D341Med (cell line): ENCODE measurements at regions not wholly inside any gene's neighbourhood (a gene's known extent, or its start where the extent isn't known, plus 50 kb on each side); places are given as distances from the start of the nearest gene placed in this dataset.

Source experiments
- DNase-seq: peaks from one replicate; pipeline ENCODE4 v3.0.0; 2012; ENCODE audit warnings: low spot score

- no peak for DNase-seq
These were observed 290.8 kb upstream of the MC4R start for GRCh38 chr18:60663060-60663989.

DNA sequence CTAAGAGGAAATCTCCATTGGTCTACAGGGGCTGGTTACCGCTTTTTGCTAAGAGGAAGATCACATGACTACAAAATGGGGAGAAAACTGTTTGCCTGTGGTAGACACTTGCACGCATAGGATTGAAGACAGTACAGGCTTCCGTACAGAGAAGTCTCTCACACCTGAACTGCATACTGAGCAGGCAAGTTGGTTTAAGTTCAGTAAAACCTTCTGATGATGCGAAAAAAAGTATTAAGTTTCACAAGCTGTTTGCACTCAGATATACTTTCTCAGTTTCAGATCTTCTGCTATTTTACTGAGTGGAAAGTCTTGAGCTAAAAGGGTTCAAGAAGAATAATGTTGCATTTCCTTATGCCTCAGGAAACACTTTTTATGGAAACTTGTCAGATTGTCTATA, 292.2 kb upstream of the MC4R start:
- DNase-seq, result no peak

DNA sequence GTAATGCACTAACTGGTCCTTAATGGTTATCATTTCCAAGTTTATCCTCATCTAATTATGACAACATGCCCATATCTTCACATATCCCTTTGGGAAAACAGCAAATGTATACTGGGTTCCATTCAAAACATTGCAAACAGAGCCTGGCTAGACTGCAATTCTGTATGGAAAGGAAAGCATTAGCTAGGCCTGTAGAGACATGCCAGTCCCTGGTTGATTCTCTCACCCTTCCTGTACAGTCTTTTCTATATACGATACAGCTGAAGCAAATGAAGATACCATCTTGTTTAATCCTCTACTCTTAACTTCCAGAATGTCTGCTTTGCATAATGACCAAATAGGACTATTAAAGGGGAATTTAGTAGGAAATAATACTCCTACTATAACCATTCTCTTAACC, 294.4 kb upstream of the MC4R start:
- DNase-seq, result no peak

DNA sequence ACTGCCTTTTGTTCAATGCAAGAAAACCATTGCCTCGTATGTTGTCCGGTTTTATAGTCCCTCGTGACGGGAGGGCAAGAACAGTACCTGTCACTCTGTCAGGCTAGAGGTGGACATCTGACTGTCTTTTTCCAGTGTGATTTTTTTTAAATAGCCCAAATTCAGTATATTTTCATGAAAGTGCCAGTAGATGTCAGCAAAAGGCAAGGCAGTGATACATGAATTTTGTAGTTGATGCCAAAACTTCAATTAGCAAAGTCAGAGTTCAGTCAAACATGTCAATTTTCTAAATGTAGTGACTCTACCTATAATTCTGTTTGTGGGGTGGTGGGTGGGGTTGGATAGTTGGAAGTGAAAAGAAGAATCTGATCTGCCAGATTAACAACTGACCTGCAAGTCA, 296.0 kb upstream of the MC4R start:
- DNase-seq, result no peak

DNA sequence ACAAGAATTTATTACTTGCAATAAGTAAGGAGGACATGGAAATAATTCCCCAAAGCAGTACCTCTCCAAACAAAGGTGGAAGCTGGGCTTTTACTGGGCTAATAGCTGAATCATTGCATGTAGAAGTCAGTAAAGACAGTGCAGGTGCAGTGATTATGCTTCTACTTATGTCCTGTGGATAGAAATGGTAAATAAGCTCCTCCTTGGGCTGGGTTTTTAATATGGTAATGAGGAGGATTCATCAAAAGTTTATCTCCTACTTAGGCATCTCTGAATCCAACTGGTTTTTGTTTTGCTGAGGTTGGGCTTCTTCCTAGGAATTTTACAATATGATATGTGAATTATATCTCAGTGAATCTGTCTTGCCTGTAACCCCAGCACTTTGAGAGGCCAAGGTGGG, 297.4 kb upstream of the MC4R start:
- no peak for DNase-seq

- no peak for DNase-seq
These were observed 298.4 kb upstream of the MC4R start for GRCh38 chr18:60671021-60671420.

DNA sequence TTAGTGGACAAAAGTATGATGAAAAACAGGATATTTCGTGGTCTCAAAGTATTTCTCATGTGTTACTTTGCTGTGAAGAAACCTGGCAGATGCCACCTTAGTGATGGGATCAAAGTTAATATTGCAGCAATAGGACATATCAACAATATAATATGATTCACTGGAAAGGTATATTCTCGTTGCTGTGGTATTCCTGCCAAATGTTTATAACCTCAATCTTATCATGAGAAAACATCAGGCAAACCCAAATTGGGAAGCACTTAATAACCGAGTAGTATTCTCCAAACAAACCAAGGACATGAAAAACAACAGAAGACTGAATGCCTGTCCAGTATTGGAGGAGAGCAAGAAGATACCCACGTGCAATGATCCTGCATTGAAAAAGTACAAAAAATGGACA, 302.6 kb upstream of the MC4R start:
- DNase-seq, result no peak

DNA sequence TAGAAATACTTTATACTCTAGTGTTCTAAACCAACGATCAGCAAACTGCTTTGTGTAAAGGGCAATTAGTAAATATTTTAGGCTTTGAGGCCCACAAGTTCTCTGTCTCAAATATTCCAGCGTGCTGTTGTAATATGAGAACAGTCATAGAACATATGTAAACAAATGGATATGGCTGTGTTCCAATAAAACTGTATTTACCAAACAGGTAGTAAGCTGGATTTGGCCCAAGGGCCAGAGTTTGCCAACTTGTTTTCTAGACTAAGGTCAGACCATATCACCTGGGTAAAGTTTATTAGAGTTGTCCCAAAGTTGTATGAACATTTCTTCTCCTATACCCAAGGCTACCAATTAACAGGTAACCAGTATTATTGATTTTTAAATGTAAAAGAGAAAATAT, 303.2 kb upstream of the MC4R start:
- DNase-seq, result no peak

DNA sequence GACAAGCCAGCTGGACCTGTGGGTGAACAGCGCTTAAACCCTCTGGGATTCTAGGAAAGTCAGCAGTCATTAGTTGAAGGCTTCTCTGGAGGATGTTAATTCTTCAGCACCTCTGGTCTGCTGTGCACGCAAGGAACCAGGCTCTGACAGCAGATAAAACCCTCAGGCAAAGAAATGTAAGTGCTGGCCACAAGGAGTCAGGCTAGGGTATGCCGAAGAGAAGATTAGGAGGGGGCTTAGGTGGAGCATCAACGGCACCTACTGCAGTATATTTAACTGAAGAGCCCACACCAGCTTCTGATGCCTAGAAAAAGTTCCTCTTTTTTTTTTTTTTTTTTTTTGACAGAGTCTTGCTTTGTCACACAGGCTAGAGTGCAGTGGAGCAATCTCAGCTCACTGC, 304.2 kb upstream of the MC4R start:
- peak; percentile 69 for DNase-seq

DNA sequence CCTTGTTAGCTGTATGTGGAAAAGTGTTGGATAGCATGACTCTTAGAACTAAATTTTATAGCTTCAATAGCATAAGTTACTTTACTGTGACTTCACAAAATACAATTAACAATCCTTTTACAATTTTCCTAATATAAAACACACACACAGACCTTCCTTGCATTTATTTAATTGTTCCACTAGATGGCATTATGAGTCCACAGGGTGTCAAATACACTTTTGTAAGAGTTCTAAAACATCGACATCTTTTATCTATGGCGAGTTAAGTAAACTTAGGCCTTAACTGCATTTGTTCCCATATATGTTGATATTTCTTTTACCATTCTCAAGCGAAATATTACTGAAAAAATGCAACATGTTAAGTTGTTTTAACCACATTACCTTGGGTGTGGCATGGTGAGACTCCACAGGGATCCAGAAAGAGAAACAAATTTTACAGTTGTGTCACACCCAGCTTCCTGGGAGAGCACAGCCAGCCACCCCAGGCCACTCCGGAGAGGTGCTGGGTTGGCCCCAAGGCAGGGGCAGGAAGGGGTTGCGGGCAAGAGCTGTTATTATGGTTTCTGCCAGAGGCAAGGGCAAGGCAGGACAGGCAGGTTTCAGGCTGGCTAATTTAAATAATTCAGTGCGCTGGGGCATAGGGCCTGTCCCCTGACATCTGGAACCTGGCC, 312.4 kb upstream of the MC4R start:
- DNase-seq, result no peak

GRCh38 chr18:60686142-60686541, 313.6 kb upstream of the MC4R start:
- DNase-seq, result no peak

DNA sequence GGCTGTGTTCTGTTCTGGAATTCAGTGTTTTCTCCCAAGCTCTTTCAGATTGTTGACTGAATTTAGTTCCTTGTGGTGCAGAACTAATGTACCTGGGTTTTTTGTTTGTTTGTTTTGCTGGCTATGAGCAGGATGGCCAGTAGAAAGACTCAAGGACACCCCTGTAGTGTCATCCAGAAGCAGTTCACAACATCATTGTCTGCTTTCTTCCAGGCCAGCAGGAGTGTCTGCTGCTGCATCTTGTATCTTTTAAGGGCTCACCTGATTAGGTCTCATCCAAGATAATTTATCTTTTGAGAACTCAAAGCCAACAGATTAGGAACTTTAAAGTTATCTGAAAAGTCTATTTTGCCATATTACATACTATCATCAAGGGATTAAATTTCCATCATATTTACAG, 318.5 kb upstream of the MC4R start:
- DNase-seq, result no peak

- DNase-seq, result no peak
These were observed 320.9 kb upstream of the MC4R start for GRCh38 chr18:60693426-60693825.

DNA sequence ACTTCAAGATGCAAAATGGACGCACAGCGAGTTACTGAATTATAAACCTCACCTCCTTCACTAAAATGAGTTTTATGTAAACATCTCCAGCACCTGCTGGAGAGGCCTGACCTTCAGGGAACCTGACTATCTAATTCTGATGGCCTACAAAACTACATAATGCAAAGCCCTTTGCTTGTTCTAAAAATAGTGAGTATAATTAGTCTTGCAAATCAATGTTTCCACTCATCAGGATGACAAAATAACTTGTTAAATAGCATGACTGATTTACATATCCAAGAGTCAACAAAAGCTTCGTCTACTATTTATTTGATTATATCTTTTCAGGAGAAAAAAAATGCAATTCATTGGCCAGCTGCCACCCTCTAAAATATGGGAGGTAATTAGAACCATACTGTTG, 326.3 kb upstream of the MC4R start:
- DNase-seq, result no peak

DNA sequence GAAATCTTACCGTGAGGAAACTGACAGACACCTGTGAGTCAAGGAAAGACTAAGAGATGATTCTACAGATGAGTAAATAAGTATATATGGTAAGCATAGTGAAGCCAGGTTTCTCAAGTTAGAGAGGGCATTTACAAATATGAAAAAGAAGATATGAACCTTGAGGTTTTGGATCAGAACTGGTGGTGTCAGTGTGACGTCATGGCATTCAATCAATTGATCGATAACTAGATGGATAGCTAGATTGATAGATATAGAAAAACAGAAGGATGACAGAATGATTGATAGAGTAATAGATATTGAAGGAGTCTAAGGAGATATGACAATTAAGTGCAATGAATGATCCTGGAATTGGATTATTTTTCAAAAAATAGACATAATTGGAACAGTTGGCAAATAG, 350.2 kb upstream of the MC4R start:
- DNase-seq, result no peak

- no peak for DNase-seq
These were observed 359.6 kb upstream of the MC4R start for GRCh38 chr18:60732143-60732542.

- no peak for DNase-seq
These were observed 366.6 kb upstream of the MC4R start for GRCh38 chr18:60739212-60739611.

- no peak for DNase-seq
These were observed 367.7 kb upstream of the MC4R start for GRCh38 chr18:60740313-60740712.

GRCh38 chr18:60746491-60746890, 373.9 kb upstream of the MC4R start:
- DNase-seq, result no peak

GRCh38 chr18:60746919-60747318, 374.3 kb upstream of the MC4R start:
- DNase-seq, result no peak

GRCh38 chr18:60753753-60754152, 381.2 kb upstream of the MC4R start:
- DNase-seq, result no peak

DNA sequence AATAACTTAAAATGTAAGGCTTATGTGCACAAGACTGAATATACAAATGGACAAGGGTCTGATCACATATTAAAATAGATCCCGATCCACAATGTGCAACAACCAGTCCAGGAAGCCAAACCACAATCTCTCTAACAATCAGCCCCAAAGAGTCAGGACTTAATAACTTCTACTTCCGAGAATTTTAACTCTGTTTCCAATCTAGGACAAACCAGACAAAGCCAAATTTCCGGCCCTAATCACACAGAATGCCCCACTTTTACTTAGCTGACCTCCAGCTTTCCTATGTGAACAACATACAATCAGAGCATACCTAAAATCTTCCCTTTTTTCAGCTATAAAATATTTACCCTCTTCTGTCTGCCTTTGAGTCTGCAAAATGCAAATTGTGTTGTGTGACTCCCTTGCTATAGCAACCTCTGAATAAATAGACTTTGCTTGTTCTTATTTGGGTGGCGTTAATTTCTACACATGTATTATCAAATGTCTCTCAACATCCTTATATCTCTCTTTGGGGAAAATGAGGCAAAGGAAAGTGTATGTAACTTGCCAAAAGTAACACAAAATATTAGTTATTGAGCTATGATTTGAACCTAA, 381.9 kb upstream of the MC4R start:
- DNase-seq, result no peak

DNA sequence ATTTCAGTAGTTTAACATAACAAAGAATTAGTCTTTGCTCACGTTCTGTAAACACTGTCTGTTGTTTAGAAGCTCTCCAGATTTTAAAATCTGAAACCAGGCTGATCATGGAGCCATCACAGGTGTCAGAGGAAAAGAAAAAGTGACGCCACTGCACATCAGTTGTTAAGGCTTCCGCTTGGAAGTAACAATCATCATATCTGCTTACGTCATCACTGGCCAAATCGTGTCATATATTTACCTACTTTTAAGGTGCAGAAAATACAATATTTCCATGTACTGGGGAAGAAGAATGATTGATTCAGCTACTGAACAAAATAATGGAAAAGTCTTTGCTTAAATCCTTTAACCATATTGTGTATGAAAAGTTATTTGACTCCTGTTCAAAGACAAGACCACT, 382.6 kb upstream of the MC4R start:
- no peak for DNase-seq
